ENCODE measurements at regions not wholly inside any gene's neighbourhood (a gene's known extent, or its start where the extent isn't known, plus 50 kb on each side); places are given as distances from the start of the nearest gene placed in this dataset.

GRCh38 chr13:50077431-50077830 lies 62.2 kb downstream of the KCNRG start:
- CTCF ChIA-PET = interaction anchor here (0.7 to 1.8 kb wide), 2 partner anchors 80 to 278 kb away, joined by 3 to 7 read pairs; partner anchors contain the start of gene TRIM13
- Histone ChIP-seq H3K36me3 (ENCODE audit: control insufficient read depth, insufficient read depth, low read length) (no peaks in the 10 kb centered on the region), H3K27me3 (ENCODE audit: control insufficient read depth, insufficient read depth, low read length) (no peaks in the 10 kb centered on the region), H3K4me3 (ENCODE audit: low read depth, low read length) (no peak overlapping the region)
- no peak for TF ChIP-seq CTCF (IDR thresholded peaks at IDR 0.05; ENCODE audit: insufficient read depth, low read depth, low read length)
- POLR2A ChIA-PET = no interaction called here
- DNase-seq (ENCODE audit: low read depth) = no peak

DNA sequence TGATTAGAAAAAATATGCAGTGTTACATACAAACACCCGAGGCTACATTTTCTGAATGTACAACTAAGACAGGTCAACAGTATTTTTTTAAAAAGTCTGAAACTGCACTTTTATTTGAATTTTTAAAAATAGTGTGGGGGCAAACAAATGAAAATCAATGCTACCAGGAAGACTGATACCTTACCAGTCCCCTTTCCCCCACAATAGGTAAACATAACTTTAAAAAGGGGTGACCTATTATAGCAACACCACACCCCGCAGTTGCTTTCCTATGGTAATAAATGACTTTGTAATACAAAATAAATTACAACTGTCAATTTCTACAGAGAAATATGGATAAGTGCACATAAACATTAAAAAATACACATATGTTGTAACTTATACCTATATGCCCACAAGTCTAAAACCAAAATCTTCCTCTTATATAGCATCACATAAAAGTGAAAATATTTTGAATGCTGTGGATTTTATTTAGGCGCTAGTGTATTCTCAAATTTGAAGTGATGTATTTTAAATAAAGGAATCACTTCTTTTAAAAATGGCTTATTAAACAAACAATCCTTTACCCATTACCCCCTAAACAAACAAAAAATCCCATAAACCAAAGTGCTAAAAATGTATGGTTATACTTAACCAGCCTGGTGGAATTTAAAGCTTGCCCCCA lies 63.1 kb downstream of the KCNRG start:
- Histone ChIP-seq H3K27me3 (ENCODE audit: control insufficient read depth, insufficient read depth, low read length) (no peaks in the 10 kb centered on the region), H3K36me3 (ENCODE audit: control insufficient read depth, insufficient read depth, low read length) (no peaks in the 10 kb centered on the region), H3K4me3 (ENCODE audit: low read depth, low read length) (no peak overlapping the region; the same call in 1 of the 2 replicates)
- ChIA-PET CTCF (interaction anchor here (0.7 to 4.7 kb wide), 5 partner anchors 72 to 834 kb away, joined by 3 to 29 read pairs (median 5); partner anchors contain the start of gene TRIM13), POLR2A (no interaction called here)
- no peak for DNase-seq (ENCODE audit: low read depth)
- no peak for TF ChIP-seq CTCF (IDR thresholded peaks at IDR 0.05; ENCODE audit: insufficient read depth, low read depth, low read length)

- ChIA-PET POLR2A (interaction anchor here (0.5 kb wide), 1 partner anchor 41 kb away, joined by 3 read pairs; no protein-coding TSS in a partner anchor), CTCF (interaction anchor here (0.6 to 4.7 kb wide), 6 partner anchors 10 to 833 kb away, joined by 3 to 29 read pairs (median 3); partner anchors contain the start of gene TRIM13)
- no peak for DNase-seq (ENCODE audit: low read depth)
- no peaks in the 10 kb centered on the region for H3K27me3 ChIP-seq (ENCODE audit: control insufficient read depth, insufficient read depth, low read length)
- no peak for TF ChIP-seq CTCF (IDR thresholded peaks at IDR 0.05; ENCODE audit: insufficient read depth, low read depth, low read length)
- no peaks in the 10 kb centered on the region for H3K36me3 ChIP-seq (ENCODE audit: control insufficient read depth, insufficient read depth, low read length)
- H3K4me3 ChIP-seq (ENCODE audit: low read depth, low read length) = peak overlapping the region; percentile 95
Observed at GRCh38 chr13:50078895-50079654, 63.8 kb downstream of the KCNRG start.

DNA sequence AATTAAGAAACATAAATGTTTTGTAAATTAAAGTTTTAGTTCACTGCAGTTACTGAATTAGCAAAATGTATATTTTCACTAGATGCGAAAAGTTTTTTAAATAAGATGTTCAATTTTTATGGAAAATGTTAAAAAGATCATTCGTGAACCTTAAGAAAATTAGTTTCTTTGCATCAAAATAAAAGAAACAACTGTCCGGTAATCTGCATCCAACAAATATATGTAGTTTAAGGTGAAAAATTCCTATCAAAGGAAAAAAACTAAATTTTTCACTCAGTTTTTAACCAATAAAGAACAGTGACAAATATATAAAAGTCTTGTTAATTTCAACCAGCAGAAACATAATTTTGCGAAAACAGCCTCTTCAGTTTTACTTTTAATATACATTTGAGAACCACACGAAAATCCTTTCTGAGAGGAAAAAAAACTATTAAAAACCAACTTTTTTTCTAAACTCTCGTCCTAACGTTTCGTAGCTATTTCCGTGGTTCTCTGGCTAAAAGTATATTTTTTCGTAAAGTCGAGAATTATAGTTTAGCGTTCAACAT lies 64.5 kb downstream of the KCNRG start:
- Histone ChIP-seq H3K27me3 (ENCODE audit: control insufficient read depth, insufficient read depth, low read length) (no peaks in the 10 kb centered on the region), H3K4me3 (ENCODE audit: low read depth, low read length) (peak overlapping the region; percentile 95), H3K36me3 (ENCODE audit: control insufficient read depth, insufficient read depth, low read length) (no peaks in the 10 kb centered on the region)
- POLR2A ChIA-PET = interaction anchor here (0.5 kb wide), 1 partner anchor 41 kb away, joined by 3 read pairs; no protein-coding TSS in a partner anchor
- CTCF ChIA-PET = interaction anchor here (0.6 to 4.7 kb wide), 5 partner anchors 37 to 832 kb away, joined by 3 to 29 read pairs (median 3); partner anchors contain the start of gene TRIM13
- TF ChIP-seq CTCF (IDR thresholded peaks at IDR 0.05; ENCODE audit: insufficient read depth, low read depth, low read length) = no peak
- no peak for DNase-seq (ENCODE audit: low read depth)

All from BJ (cell line).